ENCODE measurements at regions not wholly inside any gene's neighbourhood (a gene's known extent, or its start where the extent isn't known, plus 50 kb on each side); places are given as distances from the start of the nearest gene placed in this dataset.

DNA sequence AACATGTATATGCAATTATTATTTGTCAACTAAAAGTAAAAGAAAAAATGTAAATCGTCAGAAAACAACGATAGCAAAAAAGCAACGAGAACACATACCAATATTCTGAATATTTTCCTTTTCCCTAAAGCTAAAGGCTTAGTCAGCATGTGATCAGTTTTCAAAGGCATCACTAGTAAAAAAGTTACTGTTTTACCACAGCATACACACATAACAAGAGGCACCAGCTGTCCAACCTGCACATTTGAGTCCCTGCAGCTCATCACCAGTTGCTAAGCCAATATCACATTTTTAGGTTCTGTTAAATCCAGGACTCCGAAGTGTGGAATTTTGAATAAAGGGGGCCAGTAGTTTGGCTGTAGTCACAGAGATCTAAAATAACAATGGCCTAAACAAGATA, 203.8 kb downstream of the ADGRA3 start:
- no peak for TF ChIP-seq CTCF (IDR thresholded peaks at IDR 0.05; ENCODE audit: control insufficient read depth, insufficient read depth, low read depth, low read length, missing control alignments)
- H3K4me3 ChIP-seq (ENCODE audit: control insufficient read depth, low read depth, low read length): no peak overlapping the region
- no peak for DNase-seq (ENCODE audit: low read depth)

DNA sequence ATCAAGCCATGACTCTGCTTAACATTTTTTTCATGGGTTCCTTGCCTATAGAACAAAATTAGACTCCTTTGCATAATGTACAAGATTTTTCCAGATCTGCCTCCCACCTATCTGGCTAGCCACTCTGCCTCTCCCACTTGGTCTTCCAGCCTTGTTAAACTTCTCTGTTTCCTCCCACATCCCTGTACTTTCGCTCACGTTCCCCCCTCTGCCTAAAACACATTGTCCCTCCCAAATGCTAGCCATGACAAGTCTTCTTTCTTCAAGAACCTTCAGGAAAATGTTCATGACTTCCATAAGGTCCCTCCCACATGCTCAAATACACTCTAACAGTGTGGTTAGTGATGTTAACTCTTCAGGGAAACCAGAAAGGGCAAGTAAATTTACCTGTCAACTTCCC, 214.6 kb downstream of the ADGRA3 start:
- TF ChIP-seq CTCF (IDR thresholded peaks at IDR 0.05; ENCODE audit: control insufficient read depth, insufficient read depth, low read depth, low read length, missing control alignments): no peak
- DNase-seq (ENCODE audit: low read depth): no peak
- H3K4me3 ChIP-seq (ENCODE audit: control insufficient read depth, low read depth, low read length): no peak overlapping the region

DNA sequence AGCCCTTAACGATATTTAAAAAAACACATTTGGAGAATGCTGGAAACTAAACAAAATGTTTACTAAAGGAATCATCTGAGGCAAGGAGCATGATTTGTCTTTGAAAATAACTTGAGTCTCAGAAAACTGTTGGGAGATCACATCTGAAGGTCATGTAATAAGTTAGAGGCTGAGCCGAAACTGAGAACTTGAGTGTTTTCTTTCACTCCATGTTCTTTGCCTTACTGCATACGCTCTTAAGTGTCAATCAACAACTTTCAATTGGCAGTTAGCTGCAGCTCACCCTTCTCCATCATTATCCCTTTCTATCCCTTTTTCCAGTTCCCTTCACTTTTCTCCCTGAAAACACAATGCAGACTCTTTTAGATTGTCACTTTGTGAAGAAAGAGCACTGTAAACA, 216.2 kb downstream of the ADGRA3 start:
- DNase-seq (ENCODE audit: low read depth): no peak
- no peak overlapping the region for H3K4me3 ChIP-seq (ENCODE audit: control insufficient read depth, low read depth, low read length)
- TF ChIP-seq CTCF (IDR thresholded peaks at IDR 0.05; ENCODE audit: control insufficient read depth, insufficient read depth, low read depth, low read length, missing control alignments): no peak

- no peak for DNase-seq (ENCODE audit: low read depth)
- no peak overlapping the region for H3K4me3 ChIP-seq (ENCODE audit: control insufficient read depth, low read depth, low read length)
- TF ChIP-seq CTCF (IDR thresholded peaks at IDR 0.05; ENCODE audit: control insufficient read depth, insufficient read depth, low read depth, low read length, missing control alignments): no peak
These were observed 228.2 kb downstream of the ADGRA3 start for GRCh38 chr4:22287631-22288030.

DNA sequence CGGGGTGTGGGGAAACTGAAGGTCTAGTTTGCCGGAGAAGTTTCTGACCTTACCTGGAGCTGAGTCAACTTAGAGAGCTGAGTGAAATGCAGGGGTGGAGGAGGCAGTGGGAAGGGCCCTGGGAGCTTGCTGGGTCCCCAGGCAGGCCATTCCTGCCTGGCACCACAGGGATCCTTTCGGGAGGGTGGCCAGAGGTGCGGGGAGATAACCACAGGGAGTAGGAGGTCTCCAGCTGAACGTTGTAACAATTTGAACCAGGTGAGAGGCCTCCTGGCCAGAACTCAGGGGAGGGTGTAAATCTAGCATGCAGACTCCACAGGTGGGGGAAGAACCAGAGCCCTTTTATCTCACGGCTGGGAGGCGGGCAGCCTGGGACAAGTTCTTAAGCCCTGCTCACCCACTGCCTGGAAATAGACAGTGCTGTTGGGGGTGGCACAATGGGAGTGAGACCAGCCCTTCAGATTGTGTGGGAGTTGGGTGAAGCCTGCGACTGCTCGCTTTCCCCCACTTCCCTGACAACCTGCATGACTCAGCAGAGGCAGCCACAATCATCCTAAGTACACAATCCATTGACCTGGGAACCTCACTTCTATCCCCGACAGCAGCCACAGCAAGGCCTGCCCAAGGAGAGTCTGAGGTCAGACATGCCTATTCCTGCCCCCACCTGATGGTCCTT, 247.4 kb downstream of the ADGRA3 start:
- TF ChIP-seq CTCF (IDR thresholded peaks at IDR 0.05; ENCODE audit: control insufficient read depth, insufficient read depth, low read depth, low read length, missing control alignments): no peak
- DNase-seq (ENCODE audit: low read depth): no peak

DNA sequence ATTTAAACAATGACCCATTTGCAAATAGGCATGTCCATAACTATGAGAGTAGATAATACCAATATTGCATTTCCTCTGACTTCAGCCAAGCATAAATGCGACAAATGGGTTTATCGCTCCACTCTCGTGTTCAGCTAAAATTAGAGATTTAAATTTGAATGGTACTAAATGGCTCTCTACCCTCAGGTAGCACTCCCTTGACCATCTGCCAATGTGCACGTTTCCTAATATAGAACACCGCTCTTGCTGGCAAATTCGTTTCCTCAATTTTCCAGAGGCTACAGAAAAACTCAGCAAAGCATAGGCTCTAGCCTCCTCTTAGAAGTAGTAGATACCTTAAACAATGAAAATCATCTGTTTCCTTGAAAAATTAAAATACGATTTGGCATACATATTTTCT, 251.6 kb downstream of the ADGRA3 start:
- no peak overlapping the region for H3K4me3 ChIP-seq (ENCODE audit: control insufficient read depth, low read depth, low read length)
- no peak for DNase-seq (ENCODE audit: low read depth)
- TF ChIP-seq CTCF (IDR thresholded peaks at IDR 0.05; ENCODE audit: control insufficient read depth, insufficient read depth, low read depth, low read length, missing control alignments): no peak

More for the DNA sequence above, 247.4 kb downstream of the ADGRA3 start:
- no peak overlapping the region for H3K4me3 ChIP-seq (ENCODE audit: control insufficient read depth, low read depth, low read length)
